Erythroblast (primary cell): ENCODE measurements at regions not wholly inside any gene's neighbourhood (a gene's known extent, or its start where the extent isn't known, plus 50 kb on each side); places are given as distances from the start of the nearest gene placed in this dataset.

Experiments used
- GATA1 ChIP-seq: IDR thresholded peaks from 2 replicates; pipeline ENCODE4 v1.6.1; 2011; ENCODE audit warnings: low read depth, mild to moderate bottlenecking, control low read depth, low read length, moderate library complexity
- POLR2A ChIP-seq: IDR thresholded peaks from 2 replicates; pipeline ENCODE4 v1.6.1; 2011; ENCODE audit warnings: mild to moderate bottlenecking, low read length

- TF ChIP-seq POLR2A, result no peak
- TF ChIP-seq GATA1, result peak; percentile 83
Measured at GRCh38 chr13:99053636-99054233, 75.9 kb upstream of the DOCK9 start.
